IMR-90 (cell line): ENCODE measurements at regions not wholly inside any gene's neighbourhood (a gene's known extent, or its start where the extent isn't known, plus 50 kb on each side); places are given as distances from the start of the nearest gene placed in this dataset.

Experiments
- ATAC-seq: fragments of 200-7000 bp; cut with Tn5 transposase; 2 replicates; pipeline ENCODE4 v1.9.1; 2020; ENCODE audit warnings: low read depth, mild to moderate bottlenecking, moderate library complexity
- BruUV-seq: library from RNA; stranded (reverse); fragments of 400-500 nt; replicated peaks from 2 replicates; lab custom pipeline; 2021; lab: Mats Ljungman, UMichigan
- CTCF ChIA-PET: fragments of 300-600 bp; formaldehyde crosslinking; extraction: SDS; loops from one replicate; lab custom pipeline; 2021; ENCODE audit warnings: antibody characterized with exemption; lab: Yijun Ruan, JAX
- POLR2A ChIA-PET: fragments of 300-600 bp; sonication (Branson Sonifier 250); formaldehyde crosslinking; loops from one replicate; lab custom pipeline; 2022; ENCODE audit warnings: antibody characterized with exemption; ENCODE audit not compliant: unreplicated experiment; lab: Charles Lee
- DNase-seq: peaks from one replicate; pipeline ENCODE4 v3.0.0; 2013
- H2AFZ ChIP-seq: replicated peaks from 2 replicates; pipeline ENCODE3; 2013; ENCODE audit warnings: low read length, mild to moderate bottlenecking; ENCODE audit not compliant: poor library complexity
- H2AK5ac ChIP-seq: 2 replicates; pipeline ENCODE4 v1.6.1; 2013; ENCODE audit warnings: low read depth, low read length, inconsistent platforms
- H2AK9ac ChIP-seq: replicated peaks from 2 replicates; pipeline ENCODE3; 2013; ENCODE audit warnings: mild to moderate bottlenecking, low read depth, low read length, moderate library complexity; ENCODE audit not compliant: poor library complexity
- H2BK120ac ChIP-seq: 2 replicates; pipeline ENCODE4 v1.6.1; 2013; ENCODE audit warnings: low read depth, low read length, inconsistent platforms
- H2BK15ac ChIP-seq: 3 replicates; pipeline ENCODE4 v1.6.1; 2013; ENCODE audit warnings: low read depth, low read length, inconsistent platforms
- H2BK20ac ChIP-seq: 2 replicates; pipeline ENCODE4 v1.6.1; 2013; ENCODE audit warnings: low read depth, mild to moderate bottlenecking, inconsistent platforms, low read length, moderate library complexity
- H2BK5ac ChIP-seq: 2 replicates; pipeline ENCODE4 v1.6.1; 2013; ENCODE audit warnings: mild to moderate bottlenecking, low read depth, low read length, inconsistent platforms; ENCODE audit not compliant: poor library complexity, severe bottlenecking
- H3K14ac ChIP-seq: replicated peaks from 2 replicates; pipeline ENCODE4 v1.6.1; 2013; ENCODE audit warnings: low read depth, low read length, inconsistent platforms
- H3K18ac ChIP-seq: 2 replicates; pipeline ENCODE4 v1.6.1; 2013; ENCODE audit warnings: low read depth, low read length, control low read depth
- H3K23ac ChIP-seq: 2 replicates; pipeline ENCODE4 v1.6.1; 2013; ENCODE audit warnings: low read depth, low read length, inconsistent platforms
- H3K27ac ChIP-seq: 2 replicates; pipeline ENCODE4 v1.5.1; 2013; ENCODE audit warnings: mild to moderate bottlenecking, control low read depth, low read length; ENCODE audit not compliant: insufficient read depth
- H3K27me3 ChIP-seq: 2 replicates; pipeline ENCODE4 v1.6.1; 2013; ENCODE audit warnings: low read length; ENCODE audit not compliant: control insufficient read depth, insufficient read depth
- H3K36me3 ChIP-seq: 2 replicates; pipeline ENCODE4 v1.6.1; 2013; ENCODE audit warnings: low read length, mixed read lengths; ENCODE audit not compliant: control insufficient read depth, insufficient read depth
- H3K4ac ChIP-seq: 2 replicates; pipeline ENCODE4 v1.6.1; 2013; ENCODE audit warnings: low read depth, low read length, inconsistent platforms
- H3K4me1 ChIP-seq: 2 replicates; pipeline ENCODE4 v1.6.1; 2013; ENCODE audit warnings: low read length, mixed read lengths; ENCODE audit not compliant: control insufficient read depth, insufficient read depth
- H3K4me2 ChIP-seq: 2 replicates; pipeline ENCODE4 v1.6.1; 2013; ENCODE audit warnings: low read depth, mild to moderate bottlenecking, control low read depth, low read length, moderate library complexity
- H3K4me3 ChIP-seq: 2 replicates; pipeline ENCODE4 v1.5.1; 2013; ENCODE audit warnings: low read depth, mild to moderate bottlenecking, control low read depth, low read length, moderate library complexity; ENCODE audit not compliant: insufficient read depth
- H3K56ac ChIP-seq: 2 replicates; pipeline ENCODE4 v1.6.1; 2013; ENCODE audit warnings: low read length, inconsistent platforms; ENCODE audit not compliant: insufficient read depth; ENCODE audit errors: extremely low read depth
- H3K79me1 ChIP-seq, 2 experiments: 2 replicates each; pipeline ENCODE4 v1.6.1; 2013; ENCODE audit warnings: low read length in 2 of 2, inconsistent platforms in 1 of 2, low read depth in 1 of 2
- H3K9ac ChIP-seq: 2 replicates; pipeline ENCODE4 v1.6.1; 2013; ENCODE audit warnings: low read depth, low read length, control low read depth
- H3K9me1 ChIP-seq: 2 replicates; pipeline ENCODE4 v1.6.1; 2013; ENCODE audit warnings: low read length, inconsistent platforms; ENCODE audit not compliant: insufficient read depth
- H3K9me3 ChIP-seq: 2 replicates; pipeline ENCODE4 v1.6.1; 2013; ENCODE audit warnings: low read length; ENCODE audit not compliant: control insufficient read depth, insufficient read depth
- H4K20me1 ChIP-seq: 2 replicates; pipeline ENCODE4 v1.6.1; 2013; ENCODE audit warnings: low read length, inconsistent platforms; ENCODE audit not compliant: insufficient read depth
- H4K5ac ChIP-seq: 2 replicates; pipeline ENCODE4 v1.6.1; 2013; ENCODE audit warnings: mild to moderate bottlenecking, low read depth, low read length, control low read depth
- H4K8ac ChIP-seq, 2 experiments: 2 replicates each; pipeline ENCODE4 v1.6.1; 2013; ENCODE audit warnings: low read depth in 2 of 2, low read length in 2 of 2, control low read depth in 1 of 2, inconsistent platforms in 1 of 2
- H4K91ac ChIP-seq: 2 replicates; pipeline ENCODE4 v1.6.1; 2013; ENCODE audit warnings: low read depth, low read length, inconsistent platforms; ENCODE audit not compliant: insufficient read depth
- BHLHE40 ChIP-seq: fragments of 150-350 bp; IDR thresholded peaks from 2 replicates; pipeline ENCODE4 v1.6.1; 2016; ENCODE audit warnings: mild to moderate bottlenecking, low read depth, low read length
- CEBPB ChIP-seq: IDR thresholded peaks from 2 replicates; pipeline ENCODE4 v1.6.1; 2012; ENCODE audit warnings: low read depth, low read length, improper control_type of control experiment
- CHD1 ChIP-seq: IDR thresholded peaks from 2 replicates; pipeline ENCODE4 v1.6.1; 2012; ENCODE audit warnings: low read depth, low read length, improper control_type of control experiment
- FOS ChIP-seq: fragments of 150-350 bp; IDR thresholded peaks from 2 replicates; pipeline ENCODE4 v1.6.1; 2016; ENCODE audit warnings: low read depth, low read length
- MAFK ChIP-seq: IDR thresholded peaks from 2 replicates; pipeline ENCODE4 v1.6.1; 2012; ENCODE audit warnings: low read depth, low read length, improper control_type of control experiment
- MAZ ChIP-seq: IDR thresholded peaks from 2 replicates; pipeline ENCODE4 v1.6.1; 2012; ENCODE audit warnings: low read depth, mild to moderate bottlenecking, low read length, improper control_type of control experiment, moderate library complexity, borderline replicate concordance
- MXI1 ChIP-seq: IDR thresholded peaks from 2 replicates; pipeline ENCODE4 v1.6.1; 2012; ENCODE audit warnings: low read depth, mild to moderate bottlenecking, low read length, moderate library complexity, borderline replicate concordance
- NFE2L2 ChIP-seq: fragments of 150-350 bp; IDR thresholded peaks from 2 replicates; pipeline ENCODE4 v1.6.1; 2016; ENCODE audit warnings: low read depth, mild to moderate bottlenecking, low read length
- POLR2A ChIP-seq: IDR thresholded peaks from 2 replicates; pipeline ENCODE4 v1.6.1; 2012; ENCODE audit warnings: mild to moderate bottlenecking, low read depth, low read length
- RAD21 ChIP-seq: IDR thresholded peaks from 2 replicates; pipeline ENCODE4 v1.6.1; 2012; ENCODE audit warnings: low read length, improper control_type of control experiment
- RCOR1 ChIP-seq: IDR thresholded peaks from 2 replicates; pipeline ENCODE4 v1.6.1; 2012; ENCODE audit warnings: mild to moderate bottlenecking, low read length, improper control_type of control experiment; ENCODE audit not compliant: insufficient replicate concordance
- RFX5 ChIP-seq: IDR thresholded peaks from 2 replicates; pipeline ENCODE4 v1.8.0; 2012; ENCODE audit warnings: low read depth, mild to moderate bottlenecking, low read length, moderate library complexity
- SMC3 ChIP-seq: fragments of 150-350 bp; IDR thresholded peaks from 2 replicates; pipeline ENCODE4 v1.6.1; 2016; ENCODE audit warnings: low read depth, mild to moderate bottlenecking, antibody characterized with exemption, low read length, moderate library complexity
- whole genome bisulfite sequencing, 2 experiments: methylation state at CpG; one replicate each; pipeline versions ENCODE4 v1.1.5 to v1.1.7; 2013; ENCODE audit warnings: missing lambda C conversion rate in 2 of 2; ENCODE audit not compliant: insufficient read length in 1 of 2; ENCODE audit errors: extremely low coverage in 2 of 2; 5-methylcytosine and 5-hydroxymethylcytosine counted together
- dilution Hi-C: fragments of 300-500 bp; cut with HindIII; formaldehyde crosslinking; loops from one replicate; pipeline ENCODE4 v1.14.3; 2018; ENCODE audit warnings: low sequenced_read_pairs; ENCODE audit not compliant: unreplicated experiment
- in situ Hi-C: fragments of 300-500 bp; cut with MboI; formaldehyde crosslinking; loops from 3 replicates; pipeline ENCODE4 v1.14.3; 2019; ENCODE audit warnings: low sequenced_read_pairs, inconsistent platforms, mixed read lengths
- intact Hi-C: fragments of 100-400 bp; cut with micrococcal nuclease; formaldehyde crosslinking; loops from 2 replicates; pipeline ENCODE4 v1.10.0; 2022
- TF ChIP-seq, protein P1 (sequence below): fragments of 150-350 bp; IDR thresholded peaks from 2 replicates; pipeline ENCODE4 v1.6.1; 2017; ENCODE audit warnings: mild to moderate bottlenecking, antibody characterized with exemption, low read length, low read depth
- TF ChIP-seq, protein P2 (sequence below): conservative IDR thresholded peaks from 2 replicates; pipeline ENCODE4 v1.5.1; 2012; ENCODE audit warnings: mild to moderate bottlenecking, low read depth, low read length, improper control_type of control experiment
- TF ChIP-seq, protein P3 (sequence below): fragments of 150-350 bp; IDR thresholded peaks from 2 replicates; pipeline ENCODE4 v1.6.1; 2016; ENCODE audit warnings: low read depth, mild to moderate bottlenecking, low read length, moderate library complexity, borderline replicate concordance

DNA sequence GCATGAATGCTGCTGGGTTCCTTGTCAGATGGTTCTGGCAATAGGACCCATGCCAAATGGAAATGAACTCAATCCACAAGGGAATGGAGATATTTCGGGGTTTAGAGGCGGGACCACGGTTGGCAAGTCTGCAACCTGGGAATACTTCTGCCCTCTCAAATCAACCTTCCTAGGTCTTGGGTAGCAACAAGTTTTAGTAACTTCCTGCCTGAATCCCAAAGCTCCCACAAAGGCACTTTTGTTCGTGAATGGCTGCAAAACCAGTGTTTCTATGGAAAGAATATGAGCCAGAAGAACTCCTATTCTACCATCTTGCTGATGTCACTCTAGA lies 790.1 kb upstream of the SLC8A1 start:
- Histone ChIP-seq H3K9ac (no peak overlapping the region), H4K91ac (no peak overlapping the region), H4K8ac (no peak overlapping the region), H3K18ac (no peak overlapping the region), H3K36me3 (no peaks in the 10 kb centered on the region), H4K5ac (no peak overlapping the region), H2BK20ac (no peak overlapping the region), H2AK9ac (no peak overlapping the region), H2BK5ac (no peak overlapping the region), H3K4ac (no peak overlapping the region), H4K20me1 (no peaks in the 10 kb centered on the region), H3K23ac (no peak overlapping the region), H3K9me1 (no peaks in the 10 kb centered on the region), H3K56ac (no peak overlapping the region), H3K14ac (no peak overlapping the region), H3K27ac (no peak overlapping the region), H3K4me1 (no peaks in the 10 kb centered on the region), H2BK15ac (no peak overlapping the region), H3K79me1 (no peaks in the 10 kb centered on the region), H3K27me3 (no peaks in the 10 kb centered on the region), H3K4me2 (no peak overlapping the region), H2BK120ac (no peak overlapping the region), H2AFZ (no peak overlapping the region), H3K4me3 (no peak overlapping the region), H3K9me3 (0 out of 2 replicates have a peak, but pooled peaks cover 3% of the 10 kb centered on the region), H2AK5ac (no peak overlapping the region)
- DNase-seq = no peak
- POLR2A ChIA-PET = no interaction called here
- dilution Hi-C loops = no loop called here
- in situ Hi-C loops = no loop called here
- CTCF ChIA-PET = no interaction called here
- ATAC-seq = no peak
- no CpG with 5 or more reads among the region's 4 CpGs for WGBS, 2 experiments
- no TSS peak for BruUV-seq
- TF ChIP-seq MAFK = no peak
- TF ChIP-seq CHD1 = no peak
- no peak for TF ChIP-seq BHLHE40
- no peak for TF ChIP-seq POLR2A
- no peak for TF ChIP-seq RCOR1
- no peak for TF ChIP-seq FOS
- no peak for TF ChIP-seq NFE2L2
- no peak for TF ChIP-seq MAZ
- TF ChIP-seq CEBPB = no peak
- TF ChIP-seq, protein P1, sequence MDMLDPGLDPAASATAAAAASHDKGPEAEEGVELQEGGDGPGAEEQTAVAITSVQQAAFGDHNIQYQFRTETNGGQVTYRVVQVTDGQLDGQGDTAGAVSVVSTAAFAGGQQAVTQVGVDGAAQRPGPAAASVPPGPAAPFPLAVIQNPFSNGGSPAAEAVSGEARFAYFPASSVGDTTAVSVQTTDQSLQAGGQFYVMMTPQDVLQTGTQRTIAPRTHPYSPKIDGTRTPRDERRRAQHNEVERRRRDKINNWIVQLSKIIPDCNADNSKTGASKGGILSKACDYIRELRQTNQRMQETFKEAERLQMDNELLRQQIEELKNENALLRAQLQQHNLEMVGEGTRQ = no peak
- TF ChIP-seq RFX5 = no peak
- no peak for TF ChIP-seq SMC3
- TF ChIP-seq, protein P2, sequence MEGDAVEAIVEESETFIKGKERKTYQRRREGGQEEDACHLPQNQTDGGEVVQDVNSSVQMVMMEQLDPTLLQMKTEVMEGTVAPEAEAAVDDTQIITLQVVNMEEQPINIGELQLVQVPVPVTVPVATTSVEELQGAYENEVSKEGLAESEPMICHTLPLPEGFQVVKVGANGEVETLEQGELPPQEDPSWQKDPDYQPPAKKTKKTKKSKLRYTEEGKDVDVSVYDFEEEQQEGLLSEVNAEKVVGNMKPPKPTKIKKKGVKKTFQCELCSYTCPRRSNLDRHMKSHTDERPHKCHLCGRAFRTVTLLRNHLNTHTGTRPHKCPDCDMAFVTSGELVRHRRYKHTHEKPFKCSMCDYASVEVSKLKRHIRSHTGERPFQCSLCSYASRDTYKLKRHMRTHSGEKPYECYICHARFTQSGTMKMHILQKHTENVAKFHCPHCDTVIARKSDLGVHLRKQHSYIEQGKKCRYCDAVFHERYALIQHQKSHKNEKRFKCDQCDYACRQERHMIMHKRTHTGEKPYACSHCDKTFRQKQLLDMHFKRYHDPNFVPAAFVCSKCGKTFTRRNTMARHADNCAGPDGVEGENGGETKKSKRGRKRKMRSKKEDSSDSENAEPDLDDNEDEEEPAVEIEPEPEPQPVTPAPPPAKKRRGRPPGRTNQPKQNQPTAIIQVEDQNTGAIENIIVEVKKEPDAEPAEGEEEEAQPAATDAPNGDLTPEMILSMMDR = no peak
- TF ChIP-seq, protein P3, sequence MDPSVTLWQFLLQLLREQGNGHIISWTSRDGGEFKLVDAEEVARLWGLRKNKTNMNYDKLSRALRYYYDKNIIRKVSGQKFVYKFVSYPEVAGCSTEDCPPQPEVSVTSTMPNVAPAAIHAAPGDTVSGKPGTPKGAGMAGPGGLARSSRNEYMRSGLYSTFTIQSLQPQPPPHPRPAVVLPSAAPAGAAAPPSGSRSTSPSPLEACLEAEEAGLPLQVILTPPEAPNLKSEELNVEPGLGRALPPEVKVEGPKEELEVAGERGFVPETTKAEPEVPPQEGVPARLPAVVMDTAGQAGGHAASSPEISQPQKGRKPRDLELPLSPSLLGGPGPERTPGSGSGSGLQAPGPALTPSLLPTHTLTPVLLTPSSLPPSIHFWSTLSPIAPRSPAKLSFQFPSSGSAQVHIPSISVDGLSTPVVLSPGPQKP = no peak
- TF ChIP-seq RAD21 = no peak
- no peak for TF ChIP-seq MXI1
- intact Hi-C loops = no loop called here
